ENCODE measurements at regions not wholly inside any gene's neighbourhood (a gene's known extent, or its start where the extent isn't known, plus 50 kb on each side); places are given as distances from the start of the nearest gene placed in this dataset.

DNA sequence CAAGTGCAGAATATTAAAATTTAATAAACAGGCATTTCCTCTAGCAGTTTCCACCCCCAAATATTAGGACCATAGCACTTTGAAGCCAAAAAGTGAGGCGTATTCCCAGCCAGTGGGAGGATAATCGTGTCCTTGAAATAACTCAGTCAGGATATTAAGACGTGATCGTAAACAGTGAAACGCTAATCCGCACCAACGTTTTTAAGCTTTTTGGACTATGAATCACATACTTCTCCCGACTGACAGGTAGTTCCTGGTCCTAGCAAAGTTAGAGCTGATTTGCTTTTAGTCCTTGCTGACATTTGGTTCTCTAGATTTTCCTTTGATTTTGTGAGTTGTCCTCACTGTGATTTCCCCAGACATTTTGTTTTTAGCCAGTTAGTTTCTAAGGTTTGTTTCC, 197.1 kb upstream of the ARHGAP20 start:
- DNase-seq, result no peak

- peak; percentile 46 for DNase-seq
Measured at GRCh38 chr11:110908401-110909105, 196.3 kb upstream of the ARHGAP20 start.

- peak; percentile 38 for DNase-seq
Measured at GRCh38 chr11:110907629-110908028, 195.4 kb upstream of the ARHGAP20 start.

- no peak for DNase-seq
Measured at GRCh38 chr11:110903830-110904229, 191.6 kb upstream of the ARHGAP20 start.

DNA sequence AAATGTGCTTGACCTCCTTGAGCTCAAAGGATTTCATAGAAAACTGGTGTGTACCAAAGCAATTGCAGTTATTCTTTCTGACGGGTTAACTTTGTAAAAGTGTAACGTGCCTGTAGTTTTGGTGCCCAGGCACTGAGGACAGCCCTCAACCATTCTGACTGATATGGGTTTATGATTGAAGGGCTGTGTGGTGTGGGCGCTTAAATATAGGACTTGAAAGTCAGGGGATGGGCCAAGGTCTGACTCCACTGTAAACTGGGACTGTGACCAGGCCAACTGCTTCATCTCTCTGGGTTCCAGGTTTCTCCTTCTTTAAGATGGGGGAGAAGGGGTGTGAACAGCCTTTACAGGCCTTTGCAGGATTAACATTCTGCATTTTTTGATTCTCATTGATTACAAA, 191.1 kb upstream of the ARHGAP20 start:
- no peak for DNase-seq

- no peak for DNase-seq
Measured at GRCh38 chr11:110901441-110901840, 189.2 kb upstream of the ARHGAP20 start.

- no peak for DNase-seq
Measured at GRCh38 chr11:110900426-110900825, 188.2 kb upstream of the ARHGAP20 start.

GRCh38 chr11:110897035-110897434, 184.8 kb upstream of the ARHGAP20 start:
- no peak for DNase-seq

DNA sequence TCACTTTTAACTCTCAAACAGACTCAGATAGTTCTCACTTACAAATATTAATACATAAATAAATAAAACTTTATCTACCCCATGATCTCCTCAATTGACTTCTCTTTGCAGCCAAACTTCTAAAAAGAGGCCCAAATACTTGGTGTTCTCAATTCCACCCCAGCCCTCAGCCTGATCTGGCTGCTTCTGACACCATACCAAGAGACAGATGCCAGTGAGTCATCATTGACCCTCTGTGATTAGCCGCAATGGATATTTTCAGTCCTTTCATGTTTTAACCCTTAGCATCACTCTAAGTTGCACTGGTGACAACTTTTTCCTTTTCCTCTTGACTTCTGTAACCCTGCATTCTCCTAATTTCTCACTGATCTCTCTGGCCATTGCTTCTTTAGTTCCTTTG, 184.1 kb upstream of the ARHGAP20 start:
- no peak for DNase-seq

GRCh38 chr11:110894224-110894623, 182.0 kb upstream of the ARHGAP20 start:
- DNase-seq, result no peak

GRCh38 chr11:110892741-110893285, 180.6 kb upstream of the ARHGAP20 start:
- no peak for DNase-seq

- DNase-seq, result no peak
Measured at GRCh38 chr11:110891411-110891810, 179.2 kb upstream of the ARHGAP20 start.

DNA sequence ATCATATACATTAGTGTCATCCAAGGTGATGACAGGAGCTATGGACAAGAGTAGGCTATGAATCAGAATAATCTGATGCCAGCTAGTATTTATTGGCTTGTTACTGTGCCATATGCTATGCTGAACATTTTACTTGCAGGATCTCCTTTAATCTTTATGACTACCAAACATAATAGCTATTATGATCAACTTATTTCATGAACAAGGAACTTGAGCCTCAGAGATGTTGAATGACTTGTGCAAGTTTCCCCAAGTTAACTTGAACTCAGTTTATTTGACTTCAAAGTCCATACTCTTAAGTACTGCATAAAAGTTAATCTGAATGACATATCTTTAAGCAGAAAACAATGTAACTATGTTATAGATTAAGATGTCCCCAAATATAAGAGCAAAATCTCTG, 178.8 kb upstream of the ARHGAP20 start:
- no peak for DNase-seq

GRCh38 chr11:110886288-110886970, 174.2 kb upstream of the ARHGAP20 start:
- DNase-seq, result peak; percentile 11

- DNase-seq, result no peak
Measured at GRCh38 chr11:110883256-110883655, 171.0 kb upstream of the ARHGAP20 start.

GRCh38 chr11:110878513-110878912, 166.3 kb upstream of the ARHGAP20 start:
- DNase-seq, result no peak

- DNase-seq, result no peak
Measured at GRCh38 chr11:110874437-110875030, 162.3 kb upstream of the ARHGAP20 start.

DNA sequence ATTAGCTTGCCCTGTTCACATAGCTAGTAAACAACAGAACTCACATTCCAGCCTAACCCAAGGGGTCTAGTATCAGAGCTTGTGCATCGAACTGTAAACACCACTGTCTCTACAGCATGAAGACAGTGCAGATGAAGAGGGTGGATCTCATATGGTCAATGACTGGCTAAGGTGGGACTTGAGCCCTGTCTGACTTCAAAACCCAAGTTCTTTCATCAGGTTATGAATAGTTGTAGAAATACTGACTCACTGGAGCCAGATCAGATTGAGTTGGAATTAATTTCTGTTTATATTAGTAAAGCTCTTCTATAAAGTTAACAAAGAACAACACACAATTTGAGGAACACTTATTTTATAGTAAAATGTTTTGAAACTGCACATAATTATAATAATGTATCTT, 161.7 kb upstream of the ARHGAP20 start:
- DNase-seq, result no peak

DNA sequence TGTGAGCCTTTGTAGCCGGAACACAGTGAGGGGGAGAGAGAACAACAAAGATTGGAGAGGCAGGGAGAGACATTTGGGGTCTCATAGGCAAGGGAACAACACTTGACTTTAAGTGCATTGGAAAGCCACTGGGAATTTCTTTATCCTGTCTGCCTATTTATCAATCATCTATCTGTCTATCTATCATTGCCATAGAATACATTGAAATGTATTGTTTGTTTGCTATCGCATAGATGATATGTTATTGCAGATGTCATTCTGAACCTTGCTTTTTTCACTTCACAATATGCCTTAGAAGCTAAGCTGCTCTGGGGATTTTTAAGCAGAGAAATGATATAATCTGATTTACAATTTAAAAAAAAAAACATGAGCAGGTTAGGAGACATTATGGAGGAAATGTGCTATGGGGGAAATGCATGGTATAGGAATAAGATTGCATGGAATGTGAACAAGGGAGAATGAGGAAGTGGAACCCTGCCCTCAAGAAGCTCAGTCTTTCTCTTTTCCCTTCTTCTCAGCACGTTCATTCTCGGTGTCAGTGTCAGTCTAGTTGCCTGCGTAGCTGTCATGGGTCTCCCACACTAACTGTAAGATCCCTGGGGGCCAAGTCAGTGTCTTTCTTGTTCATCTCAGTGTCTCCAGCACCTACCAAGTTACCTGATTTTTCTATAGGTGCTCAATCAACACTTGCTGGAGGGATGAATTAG, 158.7 kb upstream of the ARHGAP20 start:
- DNase-seq, result no peak

- DNase-seq, result no peak
Measured at GRCh38 chr11:110867951-110868350, 155.7 kb upstream of the ARHGAP20 start.

DNA sequence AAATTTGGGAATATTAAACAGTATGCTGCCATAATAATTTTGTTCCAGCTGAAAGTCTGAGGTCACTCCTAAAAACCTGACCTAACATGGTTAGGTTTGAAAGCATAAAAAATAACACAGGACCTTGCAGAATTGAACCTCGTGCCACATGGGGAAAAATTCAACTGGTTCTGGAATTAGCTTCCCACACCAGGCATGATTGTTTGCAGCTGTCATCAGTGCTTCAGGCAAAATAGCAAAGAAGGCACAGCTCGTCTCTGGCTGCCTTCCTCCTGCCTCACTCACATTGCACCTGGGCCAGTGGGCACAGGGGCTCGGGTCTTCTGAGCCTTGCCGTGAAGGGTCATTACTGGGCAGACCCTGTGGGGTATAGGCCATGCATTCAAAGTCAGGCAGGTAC, 153.8 kb upstream of the ARHGAP20 start:
- DNase-seq, result no peak

DNA sequence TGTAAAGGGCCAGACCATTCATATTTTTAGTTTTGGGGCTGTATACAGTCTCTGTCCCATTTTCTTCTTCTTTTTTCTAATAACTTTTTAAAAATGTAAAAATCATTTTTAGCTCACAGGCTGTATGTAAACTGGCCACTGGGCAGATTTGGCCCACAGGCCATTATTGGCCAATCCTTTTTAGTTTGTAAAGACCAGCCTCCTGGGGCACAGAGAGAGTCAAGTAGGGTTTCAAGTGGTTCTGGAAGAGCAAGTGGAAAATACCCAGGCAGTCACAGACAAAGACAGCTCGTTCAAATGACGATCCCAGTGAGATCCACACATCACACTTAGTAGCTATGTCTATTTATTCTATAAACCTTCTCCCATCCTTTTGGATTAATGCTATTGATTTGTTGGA, 150.2 kb upstream of the ARHGAP20 start:
- DNase-seq, result peak; percentile 14

DNA sequence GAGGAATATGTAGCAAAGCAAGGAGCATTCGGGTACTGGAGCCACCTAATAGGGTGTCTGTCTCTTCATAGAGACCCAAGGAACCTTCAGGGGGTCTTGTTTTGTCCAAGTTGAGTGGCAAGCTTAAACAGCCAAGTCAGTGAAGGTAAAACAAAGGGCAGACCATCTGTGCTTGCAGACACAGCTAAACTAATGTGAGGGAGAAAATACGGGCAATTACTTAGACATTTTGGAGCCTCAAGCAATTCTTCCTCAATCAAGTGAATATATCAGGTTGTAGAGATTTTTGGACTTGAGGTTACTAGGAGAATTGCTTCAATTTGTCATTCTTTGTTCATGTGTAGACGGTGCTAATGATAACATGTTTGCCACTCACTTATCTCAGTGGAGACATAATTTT, 148.2 kb upstream of the ARHGAP20 start:
- DNase-seq, result no peak
